ENCODE measurements at regions not wholly inside any gene's neighbourhood (a gene's known extent, or its start where the extent isn't known, plus 50 kb on each side); places are given as distances from the start of the nearest gene placed in this dataset.

DNA sequence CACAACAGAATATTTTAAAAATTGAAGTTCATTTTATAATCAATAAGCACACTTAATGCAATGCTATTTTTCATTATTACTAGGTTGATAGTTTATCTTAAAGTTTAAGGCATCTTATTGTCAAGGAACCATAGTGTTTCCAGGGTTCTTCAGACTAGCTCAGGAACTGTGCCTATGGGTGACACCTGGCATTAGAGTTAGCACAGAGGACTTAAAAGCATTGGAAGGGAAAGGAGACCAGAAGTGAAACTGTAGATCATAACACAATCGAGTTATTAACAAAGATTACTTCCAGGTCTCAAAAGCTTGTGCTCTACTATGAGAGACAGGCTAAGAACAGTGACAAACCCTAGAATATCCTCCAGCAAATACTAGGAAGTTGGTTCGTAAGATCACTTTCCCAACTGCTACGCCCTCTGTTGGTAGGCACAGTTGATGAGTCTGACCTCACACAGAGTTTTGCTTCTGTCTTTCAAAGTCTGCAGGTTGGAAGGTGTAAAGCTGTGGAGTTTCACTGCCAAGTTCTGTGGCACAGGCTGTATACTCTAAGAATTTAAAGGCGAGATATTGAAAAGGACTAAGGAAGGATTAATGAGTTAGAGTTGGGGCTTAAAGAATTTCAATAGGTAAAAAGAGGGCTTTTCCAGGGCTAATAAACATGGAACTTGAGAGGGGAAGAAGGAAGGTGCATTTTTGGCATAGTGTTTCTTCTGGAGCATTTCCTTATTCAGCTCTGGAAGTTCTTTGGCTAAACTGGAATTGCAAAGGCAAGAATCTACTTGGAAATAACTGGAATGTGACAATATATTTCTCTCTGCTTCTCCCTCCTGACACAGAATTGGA, 531.3 kb upstream of the JAG1 start:
- Histone ChIP-seq H3K9ac (ENCODE audit: low read depth, low read length) (no peak overlapping the region), H3K9me3 (ENCODE audit: control insufficient read depth, insufficient read depth, low read length) (no peaks in the 10 kb centered on the region), H3K4me1 (ENCODE audit: control insufficient read depth, insufficient read depth, low read length) (peaks cover 3% of the 10 kb centered on the region)

DNA sequence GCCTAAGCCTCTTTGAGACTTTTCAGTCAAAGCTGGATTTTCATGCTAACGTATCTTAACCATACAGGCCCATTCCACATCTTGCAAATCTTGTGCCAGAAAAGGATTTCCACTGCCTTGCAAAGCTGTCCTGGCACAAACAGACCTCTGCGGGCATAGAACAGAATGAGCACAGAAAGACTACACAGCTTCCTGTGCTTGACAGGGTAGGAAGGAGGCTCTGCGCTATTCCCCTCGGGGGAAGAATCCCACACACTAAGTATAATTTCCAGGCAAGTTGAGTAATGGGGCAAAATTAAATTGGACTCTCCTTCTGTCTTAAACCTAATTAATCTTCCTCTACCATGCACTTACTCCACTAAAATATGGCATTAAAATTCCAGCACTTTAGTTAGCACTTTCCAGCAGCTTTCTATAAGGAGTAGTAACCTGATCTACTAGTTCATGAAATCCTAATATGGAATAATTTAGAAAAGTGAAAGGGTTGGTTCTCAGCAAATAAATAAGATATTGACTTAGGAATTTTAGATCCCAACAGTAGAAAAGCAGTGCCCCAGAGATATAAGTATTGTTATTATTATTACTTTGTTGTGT, 532.1 kb upstream of the JAG1 start:
- Histone ChIP-seq H3K9ac (ENCODE audit: low read depth, low read length) (no peak overlapping the region), H3K4me3 (ENCODE audit: low read depth, low read length) (no peak overlapping the region)

More for the DNA sequence above, 531.3 kb upstream of the JAG1 start:
- Histone ChIP-seq H3K27me3 (ENCODE audit: control insufficient read depth, insufficient read depth, low read length) (no peaks in the 10 kb centered on the region), H3K4me3 (ENCODE audit: low read depth, low read length) (no peak overlapping the region), H3K36me3 (ENCODE audit: control insufficient read depth, insufficient read depth, low read length) (no peaks in the 10 kb centered on the region)

DNA sequence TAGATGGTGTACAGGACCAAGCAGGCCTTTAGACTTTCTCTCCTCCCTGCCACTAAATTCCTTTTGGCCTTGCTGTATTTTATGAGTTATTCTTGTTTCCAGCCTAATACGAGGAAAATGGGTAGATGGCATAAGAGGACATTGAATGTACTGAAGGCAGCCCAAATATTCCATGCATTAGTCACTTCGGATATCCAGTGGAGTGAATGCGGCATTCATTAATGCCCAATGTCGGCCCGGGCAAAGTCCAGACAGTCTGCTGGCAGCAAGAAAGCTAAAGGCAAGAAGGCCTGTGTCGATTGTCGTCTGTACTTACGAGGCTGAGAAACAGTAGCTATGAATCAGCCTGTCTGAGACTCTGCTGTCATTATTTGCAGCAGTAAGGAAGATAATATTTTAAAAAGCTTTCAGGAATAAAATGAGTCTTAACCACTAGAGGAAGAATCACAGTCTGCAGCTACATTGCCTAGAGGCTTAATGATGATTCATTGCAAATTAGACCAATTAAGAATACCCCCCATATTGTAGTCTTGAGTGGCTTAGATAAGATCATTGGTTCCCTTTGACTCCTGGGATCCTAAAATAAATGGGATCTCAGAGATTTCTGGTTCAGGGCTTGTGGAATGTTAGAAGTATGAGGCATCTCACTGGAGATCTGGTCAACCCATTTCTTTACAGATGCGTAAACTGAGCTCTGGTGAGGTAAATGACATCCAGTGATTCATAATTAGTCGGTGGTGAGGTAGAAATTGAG, 534.1 kb upstream of the JAG1 start:
- H3K9me3 ChIP-seq (ENCODE audit: control insufficient read depth, insufficient read depth, low read length): no peaks in the 10 kb centered on the region
- H3K4me3 ChIP-seq (ENCODE audit: low read depth, low read length): no peak overlapping the region
- no peaks in the 10 kb centered on the region for H3K36me3 ChIP-seq (ENCODE audit: control insufficient read depth, insufficient read depth, low read length)
- H3K4me1 ChIP-seq (ENCODE audit: control insufficient read depth, insufficient read depth, low read length): peaks cover 3% of the 10 kb centered on the region
- H3K9ac ChIP-seq (ENCODE audit: low read depth, low read length): no peak overlapping the region
- no peaks in the 10 kb centered on the region for H3K27me3 ChIP-seq (ENCODE audit: control insufficient read depth, insufficient read depth, low read length)

More for the DNA sequence above, 532.1 kb upstream of the JAG1 start:
- no peaks in the 10 kb centered on the region for H3K36me3 ChIP-seq (ENCODE audit: control insufficient read depth, insufficient read depth, low read length)
- H3K27me3 ChIP-seq (ENCODE audit: control insufficient read depth, insufficient read depth, low read length): no peaks in the 10 kb centered on the region
- peaks cover 3% of the 10 kb centered on the region for H3K4me1 ChIP-seq (ENCODE audit: control insufficient read depth, insufficient read depth, low read length)
- H3K9me3 ChIP-seq (ENCODE audit: control insufficient read depth, insufficient read depth, low read length): no peaks in the 10 kb centered on the region

DNA sequence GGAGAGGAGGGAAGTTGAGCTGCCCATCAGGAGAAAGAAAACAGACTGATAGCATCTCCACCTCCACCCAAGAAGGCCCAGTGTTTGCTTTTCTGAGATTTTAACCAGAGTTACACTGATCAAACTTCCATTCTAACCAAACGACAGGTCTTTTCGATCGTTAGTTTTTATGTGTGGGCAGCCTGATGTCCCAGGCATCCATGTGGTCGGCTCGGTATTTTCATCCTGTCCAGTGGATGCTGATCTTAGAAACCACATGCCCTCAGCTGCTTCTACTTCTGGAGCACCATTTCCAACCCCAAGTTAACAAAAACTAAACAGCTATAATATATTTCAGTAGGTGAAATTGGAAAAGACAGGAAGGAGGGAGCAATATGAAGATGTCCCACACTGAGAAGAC, 536.8 kb upstream of the JAG1 start:
- Histone ChIP-seq H3K9me3 (ENCODE audit: control insufficient read depth, insufficient read depth, low read length) (no peaks in the 10 kb centered on the region), H3K36me3 (ENCODE audit: control insufficient read depth, insufficient read depth, low read length) (no peaks in the 10 kb centered on the region), H3K4me3 (ENCODE audit: low read depth, low read length) (no peak overlapping the region), H3K27me3 (ENCODE audit: control insufficient read depth, insufficient read depth, low read length) (no peaks in the 10 kb centered on the region), H3K4me1 (ENCODE audit: control insufficient read depth, insufficient read depth, low read length) (peaks cover 2% of the 10 kb centered on the region), H3K9ac (ENCODE audit: low read depth, low read length) (no peak overlapping the region)

DNA sequence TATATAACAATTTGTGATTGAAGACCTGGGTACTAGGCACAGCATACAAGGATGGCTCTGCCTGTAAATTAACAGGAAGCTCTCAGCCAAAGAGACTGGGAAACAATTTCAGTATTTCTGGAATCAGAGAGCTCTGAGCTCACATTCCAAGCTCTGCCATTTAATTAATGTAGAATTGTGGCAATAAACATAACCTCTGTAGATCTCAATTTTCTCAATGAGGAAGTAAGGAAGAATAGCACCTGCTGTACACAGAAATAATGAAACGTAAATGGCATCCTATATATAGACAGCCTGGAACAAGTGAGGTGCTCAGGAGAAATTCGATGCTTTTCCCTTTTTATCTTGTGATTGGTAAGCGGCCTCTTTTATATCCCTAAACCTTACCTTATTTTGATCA, 538.5 kb upstream of the JAG1 start:
- Histone ChIP-seq H3K4me1 (ENCODE audit: control insufficient read depth, insufficient read depth, low read length) (no peaks in the 10 kb centered on the region), H3K27me3 (ENCODE audit: control insufficient read depth, insufficient read depth, low read length) (no peaks in the 10 kb centered on the region), H3K9me3 (ENCODE audit: control insufficient read depth, insufficient read depth, low read length) (no peaks in the 10 kb centered on the region), H3K9ac (ENCODE audit: low read depth, low read length) (no peak overlapping the region), H3K36me3 (ENCODE audit: control insufficient read depth, insufficient read depth, low read length) (no peaks in the 10 kb centered on the region), H3K4me3 (ENCODE audit: low read depth, low read length) (no peak overlapping the region)

DNA sequence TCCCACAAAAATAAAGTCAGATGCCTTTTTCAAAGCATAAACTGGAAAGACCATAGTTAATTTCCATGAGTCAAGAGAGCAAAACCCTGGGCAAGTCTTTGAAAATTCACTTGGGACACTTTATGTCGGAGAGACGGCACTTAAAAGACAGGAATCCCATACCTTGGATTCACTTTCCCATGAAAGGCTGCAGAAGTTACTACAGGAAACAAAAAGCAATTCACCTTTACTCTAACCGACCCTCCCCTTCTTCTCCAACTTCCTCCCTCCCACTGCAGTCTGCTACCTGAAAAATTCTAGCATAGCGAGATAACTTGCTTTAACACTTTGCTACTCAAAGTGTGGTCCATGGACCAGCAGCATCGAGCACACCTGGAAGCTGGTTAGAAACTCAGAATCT, 539.1 kb upstream of the JAG1 start:
- H3K9ac ChIP-seq (ENCODE audit: low read depth, low read length): no peak overlapping the region
- no peaks in the 10 kb centered on the region for H3K36me3 ChIP-seq (ENCODE audit: control insufficient read depth, insufficient read depth, low read length)
- H3K9me3 ChIP-seq (ENCODE audit: control insufficient read depth, insufficient read depth, low read length): no peaks in the 10 kb centered on the region

DNA sequence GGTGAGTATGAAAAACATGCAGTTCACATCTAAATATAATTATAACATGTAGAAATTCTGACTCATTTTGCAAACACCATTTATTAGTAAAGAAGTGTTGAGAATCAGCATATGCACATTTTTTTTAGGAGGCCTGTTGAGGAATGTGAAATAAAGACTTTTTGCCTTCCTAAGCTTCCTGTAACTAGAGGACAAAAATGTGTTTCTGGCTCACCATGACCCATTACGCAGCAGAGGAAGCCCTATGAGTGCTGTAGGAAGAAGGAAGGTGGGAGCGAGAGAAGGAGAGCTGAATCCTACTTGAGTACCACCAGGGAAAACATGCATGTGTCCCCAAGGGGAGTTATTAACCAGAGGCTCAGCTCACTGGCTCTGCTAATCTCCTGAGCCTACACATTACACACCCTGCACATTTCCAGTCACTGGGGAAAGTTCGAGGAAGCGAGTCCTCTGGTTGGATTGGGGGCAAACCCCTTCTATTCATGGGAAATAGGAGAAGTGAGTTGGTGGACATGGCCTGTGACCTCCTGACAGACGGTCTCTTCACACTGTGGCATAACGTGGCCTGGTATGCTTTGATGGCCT, 540.5 kb upstream of the JAG1 start:
- H3K27me3 ChIP-seq (ENCODE audit: control insufficient read depth, insufficient read depth, low read length): no peaks in the 10 kb centered on the region
- H3K36me3 ChIP-seq (ENCODE audit: control insufficient read depth, insufficient read depth, low read length): no peaks in the 10 kb centered on the region
- no peak overlapping the region for H3K9ac ChIP-seq (ENCODE audit: low read depth, low read length)
- no peaks in the 10 kb centered on the region for H3K4me1 ChIP-seq (ENCODE audit: control insufficient read depth, insufficient read depth, low read length)
- no peaks in the 10 kb centered on the region for H3K9me3 ChIP-seq (ENCODE audit: control insufficient read depth, insufficient read depth, low read length)
- no peak overlapping the region for H3K4me3 ChIP-seq (ENCODE audit: low read depth, low read length)

More for the DNA sequence above, 539.1 kb upstream of the JAG1 start:
- no peaks in the 10 kb centered on the region for H3K4me1 ChIP-seq (ENCODE audit: control insufficient read depth, insufficient read depth, low read length)
- H3K4me3 ChIP-seq (ENCODE audit: low read depth, low read length): no peak overlapping the region
- no peaks in the 10 kb centered on the region for H3K27me3 ChIP-seq (ENCODE audit: control insufficient read depth, insufficient read depth, low read length)

DNA sequence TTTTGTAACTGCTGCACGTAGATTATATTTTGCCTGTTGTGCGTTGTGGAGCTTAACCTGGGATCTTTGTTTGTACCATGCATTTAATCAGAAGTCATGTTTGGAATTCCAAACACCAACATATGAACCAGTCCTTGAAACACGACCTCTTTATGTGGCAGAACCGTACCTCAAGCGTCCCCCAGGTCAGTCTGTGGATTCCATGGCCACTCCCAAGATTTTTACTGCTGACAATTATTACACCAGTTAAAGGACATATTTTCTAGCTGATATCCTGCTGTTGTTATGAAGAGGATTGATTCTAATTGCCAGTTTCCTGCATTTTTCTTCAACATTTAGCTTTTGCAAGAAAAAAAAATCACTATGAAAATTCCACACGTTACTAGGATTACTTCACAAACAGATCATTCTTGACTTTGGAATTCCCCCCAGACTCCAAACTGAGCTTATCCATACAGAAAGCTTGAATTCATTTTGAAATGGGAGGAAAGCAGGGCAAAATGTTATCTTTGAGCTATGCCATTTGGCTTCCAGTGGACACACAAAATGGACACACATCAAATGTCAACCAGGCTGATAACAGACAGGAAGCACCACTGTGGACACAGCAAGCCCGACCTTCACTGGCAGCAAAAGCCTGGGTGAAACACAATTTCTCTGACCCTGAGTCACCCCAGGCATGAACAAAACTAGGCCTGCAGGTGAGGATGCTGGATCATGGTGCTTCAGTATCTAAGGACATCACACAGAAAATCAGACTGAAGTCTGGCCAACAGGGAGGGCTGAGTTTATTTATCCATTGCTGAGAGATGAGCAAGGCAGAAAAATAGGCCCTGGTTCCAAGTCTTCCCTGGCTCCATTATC, 542.9 kb upstream of the JAG1 start:
- no peaks in the 10 kb centered on the region for H3K27me3 ChIP-seq (ENCODE audit: control insufficient read depth, insufficient read depth, low read length)
- H3K36me3 ChIP-seq (ENCODE audit: control insufficient read depth, insufficient read depth, low read length): no peaks in the 10 kb centered on the region
- H3K4me1 ChIP-seq (ENCODE audit: control insufficient read depth, insufficient read depth, low read length): no peaks in the 10 kb centered on the region
- no peak overlapping the region for H3K9ac ChIP-seq (ENCODE audit: low read depth, low read length)
- no peak overlapping the region for H3K4me3 ChIP-seq (ENCODE audit: low read depth, low read length)
- H3K9me3 ChIP-seq (ENCODE audit: control insufficient read depth, insufficient read depth, low read length): no peaks in the 10 kb centered on the region

DNA sequence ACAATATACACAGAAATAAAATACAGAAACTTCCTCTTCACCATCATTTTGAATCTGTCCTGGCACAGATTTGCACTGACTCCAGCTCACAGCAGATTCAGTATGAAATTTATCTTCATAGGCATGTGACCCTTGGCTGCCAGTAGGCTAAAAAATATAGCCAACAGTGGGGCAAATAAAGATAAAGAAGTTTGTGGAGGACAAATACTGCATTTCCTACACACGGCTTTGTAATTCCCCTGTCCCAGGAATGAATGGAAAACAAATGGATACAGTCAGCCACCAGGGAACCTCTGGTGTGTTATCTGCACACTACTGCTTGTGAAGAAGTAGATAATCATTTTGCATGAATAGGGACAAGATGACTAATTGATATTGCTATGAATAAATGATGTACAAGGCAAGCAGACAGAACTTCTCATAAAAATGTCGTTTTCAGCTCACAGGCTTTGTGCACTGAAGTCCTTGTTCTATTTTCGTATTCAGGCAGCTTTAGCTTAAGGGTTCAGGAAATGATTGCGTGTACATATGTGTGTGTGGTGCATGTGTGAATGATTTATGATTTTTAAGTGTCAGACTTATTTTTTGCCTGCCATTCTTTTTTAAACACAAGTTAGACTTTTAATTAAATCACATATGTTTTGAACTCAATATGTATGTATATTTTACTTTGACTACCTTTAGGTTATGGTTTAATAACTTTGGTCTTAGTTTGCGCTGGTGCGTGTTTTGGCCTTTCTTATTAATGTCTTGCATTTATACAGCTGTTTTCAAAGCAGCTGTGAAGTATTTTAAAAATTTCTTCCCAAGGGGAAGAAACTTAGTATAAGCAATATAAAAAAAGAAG, 543.8 kb upstream of the JAG1 start:
- Histone ChIP-seq H3K4me1 (ENCODE audit: control insufficient read depth, insufficient read depth, low read length) (no peaks in the 10 kb centered on the region), H3K36me3 (ENCODE audit: control insufficient read depth, insufficient read depth, low read length) (no peaks in the 10 kb centered on the region), H3K9me3 (ENCODE audit: control insufficient read depth, insufficient read depth, low read length) (no peaks in the 10 kb centered on the region), H3K4me3 (ENCODE audit: low read depth, low read length) (no peak overlapping the region), H3K9ac (ENCODE audit: low read depth, low read length) (no peak overlapping the region), H3K27me3 (ENCODE audit: control insufficient read depth, insufficient read depth, low read length) (no peaks in the 10 kb centered on the region)

DNA sequence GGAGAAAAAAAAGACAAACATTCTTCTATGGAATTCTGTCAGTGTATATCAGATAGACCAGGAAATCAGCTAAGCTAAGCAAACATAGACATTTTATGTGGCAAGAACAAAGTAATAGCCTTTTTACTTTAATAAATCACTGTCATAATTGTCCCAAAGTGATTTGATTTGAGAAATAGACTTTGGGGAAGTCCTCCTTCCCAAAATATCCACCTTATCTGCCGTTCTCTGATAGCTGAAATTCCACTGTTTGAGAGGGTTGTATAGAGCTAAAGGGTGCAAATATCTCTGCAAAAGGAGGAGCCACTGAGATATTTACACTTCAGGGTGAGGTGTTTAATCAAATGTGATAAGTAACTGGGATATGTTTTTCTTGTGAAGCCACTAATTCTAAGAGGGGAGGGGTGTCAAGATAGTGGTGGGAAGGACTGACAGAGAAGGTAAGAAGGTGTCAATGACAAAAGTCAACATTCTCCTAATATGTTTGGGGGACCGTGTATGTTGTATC, 544.4 kb upstream of the JAG1 start:
- no peak overlapping the region for H3K4me3 ChIP-seq (ENCODE audit: low read depth, low read length)
- no peak overlapping the region for H3K9ac ChIP-seq (ENCODE audit: low read depth, low read length)
- H3K36me3 ChIP-seq (ENCODE audit: control insufficient read depth, insufficient read depth, low read length): no peaks in the 10 kb centered on the region
- H3K27me3 ChIP-seq (ENCODE audit: control insufficient read depth, insufficient read depth, low read length): no peaks in the 10 kb centered on the region
- H3K4me1 ChIP-seq (ENCODE audit: control insufficient read depth, insufficient read depth, low read length): no peaks in the 10 kb centered on the region
- H3K9me3 ChIP-seq (ENCODE audit: control insufficient read depth, insufficient read depth, low read length): no peaks in the 10 kb centered on the region
